GM19351 (cell line): ENCODE measurements at regions not wholly inside any gene's neighbourhood (a gene's known extent, or its start where the extent isn't known, plus 50 kb on each side); places are given as distances from the start of the nearest gene placed in this dataset.

Source experiments
- ATAC-seq: cut with Tn5 transposase; IDR thresholded peaks from one replicate; pipeline ENCODE4 v1.9.1; 2021; ENCODE audit warnings: mild to moderate bottlenecking, moderate library complexity; ENCODE audit not compliant: unreplicated experiment

- ATAC-seq: no peak
These were observed 406.5 kb downstream of the DUSP10 start for GRCh38 chr1:221335161-221336101.

- no peak for ATAC-seq
These were observed 405.8 kb downstream of the DUSP10 start for GRCh38 chr1:221336126-221336525.

GRCh38 chr1:221337106-221337505, 404.8 kb downstream of the DUSP10 start:
- ATAC-seq: no peak

GRCh38 chr1:221343136-221343535, 398.8 kb downstream of the DUSP10 start:
- no peak for ATAC-seq

GRCh38 chr1:221343607-221344006, 398.3 kb downstream of the DUSP10 start:
- no peak for ATAC-seq

- no peak for ATAC-seq
These were observed 397.2 kb downstream of the DUSP10 start for GRCh38 chr1:221344693-221345092.

GRCh38 chr1:221347706-221348105, 394.2 kb downstream of the DUSP10 start:
- ATAC-seq: no peak

- no peak for ATAC-seq
These were observed 391.8 kb downstream of the DUSP10 start for GRCh38 chr1:221350091-221350490.

GRCh38 chr1:221356693-221357092, 385.2 kb downstream of the DUSP10 start:
- no peak for ATAC-seq

- ATAC-seq: no peak
These were observed 378.9 kb downstream of the DUSP10 start for GRCh38 chr1:221363039-221363438.

- no peak for ATAC-seq
These were observed 375.3 kb downstream of the DUSP10 start for GRCh38 chr1:221366495-221367110.

- no peak for ATAC-seq
These were observed 370.2 kb downstream of the DUSP10 start for GRCh38 chr1:221371705-221372104.

- no peak for ATAC-seq
These were observed 368.1 kb downstream of the DUSP10 start for GRCh38 chr1:221373795-221374194.

- no peak for ATAC-seq
These were observed 365.6 kb downstream of the DUSP10 start for GRCh38 chr1:221376286-221376685.

GRCh38 chr1:221381910-221382623, 359.8 kb downstream of the DUSP10 start:
- ATAC-seq: no peak

- ATAC-seq: no peak
These were observed 349.4 kb downstream of the DUSP10 start for GRCh38 chr1:221392453-221392852.

GRCh38 chr1:221394011-221394544, 347.8 kb downstream of the DUSP10 start:
- ATAC-seq: no peak

- no peak for ATAC-seq
These were observed 345.4 kb downstream of the DUSP10 start for GRCh38 chr1:221396526-221396925.

GRCh38 chr1:221397141-221397540, 344.7 kb downstream of the DUSP10 start:
- ATAC-seq: no peak

- ATAC-seq: no peak
These were observed 344.3 kb downstream of the DUSP10 start for GRCh38 chr1:221397606-221398005.

GRCh38 chr1:221405146-221405545, 336.7 kb downstream of the DUSP10 start:
- ATAC-seq: no peak
